Esophagus mucosa (tissue), 1 donor: ENCODE measurements at regions not wholly inside any gene's neighbourhood (a gene's known extent, or its start where the extent isn't known, plus 50 kb on each side); places are given as distances from the start of the nearest gene placed in this dataset.

Experiments used
- ATAC-seq: fragments of 200-7000 bp; cut with Tn5 transposase; one replicate; pipeline ENCODE4 v1.9.1; 2020
- donor health status: DM: yes; HTN: yes; CAD: no.

DNA sequence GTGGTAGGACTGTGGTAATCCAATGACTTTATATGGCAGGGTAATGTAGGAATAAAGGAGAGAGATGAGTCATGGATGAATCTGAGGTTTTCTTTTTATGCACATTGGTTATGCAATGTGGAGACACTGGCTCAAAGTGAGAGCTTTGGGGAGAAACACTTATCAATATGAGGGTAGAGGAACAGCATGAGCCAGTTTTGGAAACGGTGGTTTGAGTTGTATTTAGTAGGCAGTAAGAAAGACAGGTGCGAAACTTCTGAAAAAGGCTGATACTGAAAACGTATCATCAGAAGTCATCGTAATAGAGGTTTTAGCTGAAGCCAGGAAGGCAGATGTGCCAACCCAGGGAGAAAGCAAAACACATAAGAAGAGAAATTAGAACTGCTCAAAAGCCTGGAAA, 854.8 kb upstream of the SEL1L start:
- ATAC-seq: no peak

DNA sequence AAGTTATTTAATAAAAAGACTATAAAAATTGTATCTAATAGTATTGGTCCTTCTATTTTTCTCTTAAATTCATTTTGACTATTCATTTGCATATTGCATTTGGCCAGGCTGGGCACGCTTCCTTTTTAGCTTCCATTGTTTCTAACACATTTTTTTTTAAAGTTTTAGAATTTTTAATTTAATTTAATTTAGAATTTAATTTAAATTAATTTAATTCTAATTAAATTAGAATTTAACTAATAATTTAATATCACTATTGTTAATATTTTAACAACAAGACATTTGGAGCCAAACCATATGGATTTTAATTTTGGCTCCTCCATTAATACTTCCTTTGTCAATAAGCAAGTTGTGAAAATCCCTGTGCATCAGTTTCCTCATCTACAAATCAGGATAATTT, 856.9 kb upstream of the SEL1L start:
- no peak for ATAC-seq

DNA sequence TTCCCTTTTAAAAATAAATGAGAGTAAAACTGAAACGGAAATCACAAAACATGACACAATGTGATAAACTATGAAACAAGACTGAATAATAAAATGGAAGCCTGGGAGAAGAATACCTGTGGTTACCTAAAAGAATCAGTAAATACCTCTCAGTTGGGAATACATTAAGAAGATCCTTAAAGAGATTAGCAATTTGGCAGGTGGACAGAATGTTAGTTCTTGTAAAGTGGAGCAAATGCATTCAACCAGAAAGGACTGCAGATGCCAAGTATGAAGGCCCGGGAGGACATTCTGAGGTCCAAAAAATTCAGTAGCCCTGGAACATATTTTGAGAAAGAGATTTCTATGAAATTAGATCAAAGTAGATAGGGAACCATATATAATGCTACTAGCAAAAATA, 861.3 kb upstream of the SEL1L start:
- ATAC-seq: no peak

DNA sequence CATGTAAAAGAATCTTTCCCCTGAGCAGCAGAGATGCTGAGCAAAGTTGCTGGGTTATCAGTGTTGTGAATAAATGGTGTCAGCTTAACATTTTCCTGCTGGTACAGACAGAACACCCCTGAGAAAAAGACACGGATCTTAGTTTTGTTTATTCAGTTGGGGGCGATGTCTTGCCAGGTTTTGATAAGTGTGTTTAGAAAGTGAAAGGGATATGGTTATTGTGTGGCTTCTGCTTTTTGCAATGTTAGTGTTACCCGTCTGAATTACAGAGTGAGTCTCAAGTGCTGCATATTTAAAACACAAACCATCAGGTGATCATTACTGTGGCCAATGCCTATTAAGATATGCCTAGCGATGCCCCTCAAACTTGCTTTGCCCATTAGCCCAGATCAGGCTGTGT, 864.6 kb upstream of the SEL1L start:
- ATAC-seq: no peak

DNA sequence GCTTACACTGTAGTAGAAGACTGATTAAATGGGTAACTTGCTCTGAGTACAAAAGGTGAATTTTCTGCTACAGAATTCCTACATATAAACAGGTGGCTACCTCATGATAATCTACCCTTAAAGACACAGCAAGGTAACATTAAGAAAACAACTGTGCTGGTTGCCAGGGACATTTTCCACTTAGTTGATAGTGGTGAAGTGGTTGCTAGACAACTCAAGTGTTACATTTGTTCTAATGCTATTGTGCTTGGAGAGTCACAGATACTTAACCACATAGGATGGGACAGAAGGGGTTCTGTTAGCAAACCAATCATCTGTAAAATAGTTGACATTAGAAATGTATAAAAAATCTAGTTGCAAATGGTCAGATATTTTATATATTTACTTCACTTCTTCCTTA, 870.3 kb upstream of the SEL1L start:
- no peak for ATAC-seq

DNA sequence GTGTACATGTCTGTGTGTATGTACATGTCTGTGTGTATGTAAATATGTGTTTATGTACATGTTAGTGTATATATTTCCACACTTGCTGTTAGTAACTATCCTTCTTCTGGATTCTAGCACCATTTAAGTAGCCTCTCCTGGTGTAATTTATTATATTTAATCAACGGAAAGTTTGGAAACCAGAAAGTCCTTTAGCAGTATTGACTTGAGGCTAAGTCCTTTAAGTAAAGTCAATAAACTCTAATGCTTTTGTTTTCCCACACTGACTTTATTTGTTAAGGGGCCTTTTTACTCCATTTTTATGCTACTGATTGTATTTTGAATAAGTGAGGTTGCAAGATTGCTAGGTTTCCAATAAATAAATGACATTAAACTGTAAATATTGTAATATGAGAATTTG, 876.4 kb upstream of the SEL1L start:
- ATAC-seq: no peak

DNA sequence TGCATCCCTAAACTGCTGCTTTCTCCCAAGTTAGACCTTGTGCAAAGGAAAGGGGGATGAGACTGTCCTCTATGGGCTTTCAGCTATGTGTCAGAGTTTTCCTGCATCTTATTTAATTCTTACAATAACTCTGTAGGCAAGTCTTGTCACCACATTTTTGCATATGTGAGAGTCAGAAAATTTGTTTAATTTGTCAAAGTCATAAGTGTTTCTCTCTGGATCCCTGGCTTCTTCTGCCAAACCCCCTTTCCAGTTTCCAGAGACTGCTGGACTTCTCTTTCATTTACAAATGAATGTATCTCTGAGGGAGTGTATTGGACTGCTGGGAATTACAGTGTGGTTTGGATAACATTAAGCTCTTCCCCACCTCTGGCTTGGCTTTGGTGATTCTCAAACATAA, 877.6 kb upstream of the SEL1L start:
- no peak for ATAC-seq

DNA sequence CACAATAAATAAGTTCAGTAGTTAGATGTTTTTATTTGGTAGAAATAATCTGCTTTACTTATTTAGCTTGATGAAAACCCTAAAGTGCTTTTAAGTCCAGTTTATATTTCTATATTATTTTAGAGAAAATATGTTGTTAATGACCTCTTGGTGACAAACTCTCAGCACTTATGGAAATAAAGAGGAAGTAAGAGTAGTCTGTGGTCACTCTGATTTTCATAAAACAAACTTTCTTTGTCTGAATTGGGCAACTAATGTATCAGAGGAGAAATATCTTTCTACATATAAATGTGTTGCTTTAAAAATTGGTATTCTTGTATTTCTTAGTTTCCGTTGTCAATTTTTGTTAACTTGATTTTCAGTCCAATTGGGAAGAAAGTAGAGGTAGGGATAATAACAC, 878.9 kb upstream of the SEL1L start:
- no peak for ATAC-seq

DNA sequence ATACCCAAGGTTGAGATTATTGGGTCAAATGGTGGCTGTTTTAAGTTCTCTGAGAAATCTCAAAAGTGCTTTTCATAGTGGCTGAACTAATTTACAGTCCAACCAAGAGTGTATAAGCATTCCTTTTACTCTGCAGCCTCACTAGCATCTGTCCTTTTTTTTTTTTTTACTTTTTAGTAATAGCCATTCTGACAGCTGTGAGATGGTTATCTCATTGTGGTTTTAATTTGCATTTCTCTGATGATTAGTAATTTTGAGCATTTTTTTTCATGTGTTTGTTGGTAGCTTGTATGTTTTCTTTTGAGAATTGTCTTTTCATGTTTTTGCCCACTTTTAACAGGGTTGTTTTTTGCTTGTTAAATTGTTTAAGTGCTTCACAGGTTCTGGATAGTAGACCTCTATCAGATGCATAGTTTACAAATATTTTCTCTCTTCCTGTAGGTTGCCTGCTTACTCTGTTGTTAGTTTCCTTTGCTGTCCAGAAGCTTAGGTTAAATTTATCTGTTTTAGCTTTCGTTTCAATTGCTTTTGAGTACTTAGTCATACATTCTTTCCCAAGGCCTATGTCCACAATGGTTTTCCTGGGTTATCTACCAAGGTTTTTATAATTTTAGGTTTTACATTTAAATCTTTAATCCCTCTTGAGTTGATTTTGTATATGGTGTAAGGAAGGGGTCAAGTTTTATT, 881.3 kb upstream of the SEL1L start:
- ATAC-seq: no peak

DNA sequence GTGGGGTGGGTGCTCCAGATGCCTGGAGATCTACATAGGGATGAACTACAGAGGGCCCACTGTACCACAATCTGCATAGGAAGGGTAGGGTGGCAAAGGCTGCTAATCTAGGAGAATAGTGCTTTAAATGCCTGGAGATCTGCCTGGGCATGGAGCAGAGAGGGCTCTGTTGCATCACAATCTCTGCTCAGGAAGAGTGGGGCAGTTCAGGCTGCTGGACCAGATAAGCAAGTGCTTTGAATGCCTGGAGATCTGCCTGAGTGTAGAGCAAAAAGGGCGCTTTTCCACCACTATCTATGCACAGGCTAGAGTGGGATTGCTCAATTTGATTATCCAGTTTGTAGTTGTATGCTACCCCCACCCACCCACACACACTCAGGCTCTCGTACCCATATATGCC, 886.3 kb upstream of the SEL1L start:
- ATAC-seq: peak; percentile 31

DNA sequence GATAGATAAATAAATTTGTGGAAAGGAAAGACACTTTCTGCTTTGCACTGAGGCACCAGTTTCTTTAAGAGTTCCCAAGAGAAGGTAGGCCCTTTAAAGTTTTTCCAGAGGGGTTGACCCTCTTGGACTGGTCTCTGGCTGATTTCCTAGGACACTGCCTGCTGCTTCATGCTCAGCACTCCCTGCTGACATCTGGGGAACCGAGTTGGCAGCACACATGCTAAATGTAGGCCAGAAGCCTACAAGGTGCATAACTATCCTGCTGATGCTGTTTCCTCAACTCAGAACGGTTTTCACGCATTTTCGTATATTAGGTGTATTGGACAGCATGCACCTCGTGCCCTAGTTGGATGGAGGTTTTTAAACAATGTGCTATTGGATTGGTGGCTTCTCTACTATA, 887.2 kb upstream of the SEL1L start:
- no peak for ATAC-seq

DNA sequence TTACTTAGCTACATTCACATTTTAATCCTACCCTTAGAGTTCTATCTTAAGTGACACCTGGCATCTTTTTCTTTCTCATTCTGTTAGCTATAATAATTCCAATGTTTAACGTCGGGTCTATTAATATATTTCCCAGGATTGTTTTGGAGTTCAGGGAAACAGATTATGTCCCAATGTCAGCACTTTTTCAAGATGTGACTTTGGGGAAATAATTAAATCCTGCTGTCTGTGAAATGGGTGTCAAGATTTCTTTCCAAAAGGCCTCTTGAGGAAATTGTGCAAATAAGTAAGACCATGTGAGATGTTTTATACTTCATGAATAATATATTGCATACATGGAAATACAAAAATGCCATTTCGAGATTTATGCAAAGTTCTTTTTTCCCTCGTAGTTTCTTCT, 887.6 kb upstream of the SEL1L start:
- ATAC-seq: no peak

DNA sequence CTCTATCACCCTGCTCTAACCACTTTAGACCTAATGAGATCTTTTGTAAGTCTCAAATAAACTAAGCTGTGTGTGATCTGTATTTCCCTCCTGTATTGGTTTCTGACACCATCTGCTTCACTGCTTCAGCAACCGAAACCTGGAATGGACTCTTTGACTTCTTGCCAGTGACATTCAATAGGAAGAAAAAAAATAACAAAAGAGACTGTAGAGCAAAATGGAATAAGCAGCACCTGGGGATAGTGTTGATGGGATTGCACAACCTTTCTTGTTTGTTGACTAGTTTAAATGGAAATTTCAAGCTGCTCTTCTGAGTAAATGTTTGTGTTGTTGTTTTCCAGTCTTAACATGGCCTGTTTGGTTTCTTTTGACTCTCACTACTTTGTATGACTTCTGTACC, 888.6 kb upstream of the SEL1L start:
- ATAC-seq: no peak

DNA sequence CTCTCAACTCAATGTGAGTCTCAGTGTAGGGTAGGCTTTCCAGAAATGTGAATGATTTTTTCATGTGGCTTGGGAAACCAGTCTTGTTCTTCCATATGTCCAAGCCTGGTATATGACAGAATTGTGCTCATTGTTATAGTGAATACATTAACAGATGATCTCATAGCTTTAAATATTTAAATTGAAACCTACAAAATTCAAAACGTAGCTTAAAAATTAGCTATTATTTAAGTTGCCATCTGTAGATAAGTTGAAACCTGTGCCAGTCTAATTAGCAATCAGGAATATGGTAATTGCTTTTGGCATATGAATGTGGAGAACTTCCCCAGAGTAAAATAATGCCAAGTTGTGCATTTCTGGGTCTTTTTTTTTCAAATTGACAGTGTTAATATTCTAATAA, 891.6 kb upstream of the SEL1L start:
- no peak for ATAC-seq

DNA sequence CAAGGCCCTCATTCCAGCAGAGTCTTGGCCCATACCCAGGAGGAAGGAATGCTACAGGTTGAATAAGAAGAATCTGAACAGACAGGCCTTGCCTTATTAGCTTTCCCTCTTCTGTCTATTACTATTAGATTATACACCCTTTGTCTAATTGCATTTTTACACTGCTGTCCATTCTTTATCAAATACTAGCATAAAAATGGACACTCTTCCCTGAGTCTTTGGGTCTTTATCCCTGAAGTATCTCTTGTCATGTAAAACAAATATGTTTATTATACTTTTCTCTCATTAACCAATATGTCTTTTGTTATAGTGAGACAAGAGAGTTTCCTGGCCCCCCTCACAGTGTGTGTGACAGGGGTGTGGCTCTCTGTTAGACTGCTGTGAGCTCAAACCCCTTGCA, 897.4 kb upstream of the SEL1L start:
- ATAC-seq: no peak

DNA sequence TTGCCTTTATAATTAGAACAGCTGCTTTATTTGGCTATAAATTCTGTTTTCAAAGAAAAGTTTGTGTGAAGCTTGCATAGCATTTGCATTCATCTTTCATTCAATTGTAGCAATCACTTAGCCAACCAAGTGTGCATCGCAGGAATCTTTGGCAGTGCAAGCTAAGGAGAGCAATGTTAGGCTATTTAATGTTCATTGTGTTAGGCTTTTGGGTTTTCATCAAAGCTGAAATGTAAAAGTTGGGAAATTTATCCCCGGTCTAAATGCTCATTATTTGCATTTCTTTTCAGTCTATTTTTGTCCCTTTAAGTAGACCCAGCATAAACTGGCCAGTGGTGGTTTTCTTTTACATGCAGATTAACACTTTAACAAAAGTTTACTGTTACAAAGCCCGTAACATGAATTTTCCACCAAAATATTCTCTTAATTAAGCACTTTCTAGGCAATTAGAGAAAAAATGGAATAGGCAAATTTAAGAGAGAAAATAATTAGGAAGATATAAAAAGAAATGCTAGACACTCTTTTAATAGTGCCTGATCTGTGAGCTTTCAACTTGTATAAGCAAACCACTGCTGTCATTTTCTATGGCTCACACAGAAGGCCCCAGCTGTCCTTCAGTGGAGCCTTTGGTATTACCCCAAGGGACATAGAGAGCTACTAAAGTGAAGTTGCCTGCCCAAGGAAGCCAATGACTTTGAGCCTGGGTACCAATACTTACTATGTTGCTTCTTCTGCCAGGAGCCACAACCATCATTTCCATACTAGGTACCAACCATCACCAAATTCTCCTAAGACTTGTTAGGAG, 898.9 kb upstream of the SEL1L start:
- ATAC-seq: no peak

DNA sequence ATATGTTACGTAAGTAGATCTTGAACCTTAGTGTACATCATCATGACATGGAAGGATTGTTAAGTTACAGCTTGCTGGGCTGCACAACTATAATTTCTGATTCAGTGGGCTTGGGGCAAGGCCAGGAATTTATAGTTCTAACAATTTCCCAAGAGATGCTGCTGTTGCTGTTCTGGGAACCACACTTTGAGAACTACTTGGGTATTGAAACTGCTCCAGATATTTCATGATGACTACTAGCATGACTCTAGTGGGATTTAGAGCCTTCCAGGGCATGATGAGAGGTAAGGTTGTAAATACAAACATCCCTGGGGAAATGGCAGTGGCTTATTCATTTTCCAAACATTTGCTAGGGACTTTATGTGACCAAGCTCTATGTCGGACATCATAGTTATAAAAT, 904.8 kb upstream of the SEL1L start:
- no peak for ATAC-seq

DNA sequence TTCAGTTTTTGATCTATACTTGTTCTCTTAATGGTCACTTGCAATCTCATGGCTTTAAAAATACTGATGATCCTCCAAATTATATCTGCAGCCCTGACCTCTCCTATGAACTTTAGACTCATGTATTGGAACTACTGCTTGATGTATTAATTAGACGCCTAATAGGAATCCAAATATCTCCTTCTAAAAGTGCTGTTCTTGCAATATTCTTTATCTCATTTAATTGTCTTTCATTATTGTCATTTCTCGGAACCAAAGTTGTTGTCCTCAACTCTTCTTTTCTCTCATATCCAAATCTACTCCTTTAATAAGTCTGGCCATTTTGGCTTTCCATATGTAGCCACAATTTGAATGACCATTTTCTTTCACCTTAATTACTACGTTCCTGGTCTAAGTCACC, 907.6 kb upstream of the SEL1L start:
- no peak for ATAC-seq

DNA sequence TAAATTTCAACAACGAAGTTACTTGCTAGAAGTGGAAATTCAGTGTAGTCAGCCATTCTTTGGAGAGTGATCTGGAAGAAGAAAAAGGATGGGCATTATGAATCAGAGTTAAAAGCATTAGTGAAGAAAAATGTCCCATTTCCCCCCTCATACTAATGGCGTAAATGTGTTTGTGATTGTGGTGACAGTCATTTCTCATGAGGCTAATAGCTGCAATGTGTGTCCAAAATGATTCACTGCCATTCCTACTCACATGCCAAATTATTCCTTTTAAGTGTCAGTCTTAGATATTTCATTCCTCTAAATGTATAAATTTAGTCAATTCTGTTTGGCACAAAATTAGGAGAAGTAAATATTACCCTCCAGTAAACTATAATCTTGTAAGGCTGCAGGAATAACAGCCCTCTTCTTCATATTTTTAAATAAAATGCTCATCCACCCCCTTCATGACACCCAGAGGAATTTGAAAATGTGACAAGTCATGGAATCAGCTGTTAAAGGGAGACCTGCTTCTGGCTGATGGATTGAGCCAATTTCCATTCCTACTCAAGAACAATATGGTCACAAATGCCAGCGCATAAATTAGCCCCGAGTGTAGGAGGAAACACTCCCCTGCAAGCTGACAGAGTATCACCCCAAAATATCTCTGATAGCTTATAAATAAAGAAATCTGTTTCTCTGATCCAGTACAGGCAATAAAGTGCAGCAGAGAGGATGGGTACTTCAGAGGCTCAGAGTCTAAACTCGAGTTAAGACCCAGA, 912.3 kb upstream of the SEL1L start:
- no peak for ATAC-seq

DNA sequence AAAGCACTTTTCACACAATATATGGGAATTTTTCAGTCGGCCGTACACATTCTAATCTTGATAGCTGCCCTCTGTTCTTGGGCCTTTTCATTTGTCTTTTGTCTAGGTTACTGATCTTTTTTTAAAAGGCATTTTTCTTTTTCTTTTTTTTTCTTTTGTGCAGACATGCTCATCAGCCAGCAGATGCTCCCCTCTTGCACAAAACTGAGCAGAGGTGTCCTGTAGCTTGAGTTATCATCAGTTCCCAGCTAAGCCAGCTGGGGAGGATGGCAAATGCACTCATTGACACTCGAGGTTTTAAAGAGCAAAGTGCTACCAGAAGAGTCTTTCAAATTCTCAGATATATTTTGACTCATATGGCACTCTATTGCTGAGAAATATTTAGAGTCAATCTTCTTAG, 913.9 kb upstream of the SEL1L start:
- ATAC-seq: no peak

DNA sequence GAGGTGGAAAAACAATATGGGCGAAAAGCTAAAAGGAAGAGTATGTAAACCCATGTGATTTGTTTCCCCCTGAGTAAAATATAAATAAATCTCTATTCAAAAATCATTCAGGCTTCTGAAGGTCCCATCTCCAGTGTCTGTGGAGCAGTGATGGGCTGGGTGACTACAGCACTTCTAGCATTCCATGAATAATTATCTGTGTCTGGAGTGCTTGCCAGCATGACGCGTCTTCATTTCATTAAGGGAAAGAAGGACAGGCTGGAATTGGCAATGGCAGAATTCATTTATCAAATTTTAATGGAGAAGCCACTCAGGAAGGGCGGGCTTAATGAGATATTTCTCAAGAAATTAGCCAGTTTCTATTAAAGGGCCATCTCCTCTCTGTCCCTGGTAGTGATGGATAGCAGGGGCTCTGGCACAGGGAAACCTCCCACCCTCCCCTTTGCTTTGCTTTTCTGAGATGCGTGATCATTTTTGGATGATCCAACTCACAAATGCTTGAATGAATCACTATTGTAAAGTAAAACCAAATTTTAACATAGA, 916.3 kb upstream of the SEL1L start:
- no peak for ATAC-seq

DNA sequence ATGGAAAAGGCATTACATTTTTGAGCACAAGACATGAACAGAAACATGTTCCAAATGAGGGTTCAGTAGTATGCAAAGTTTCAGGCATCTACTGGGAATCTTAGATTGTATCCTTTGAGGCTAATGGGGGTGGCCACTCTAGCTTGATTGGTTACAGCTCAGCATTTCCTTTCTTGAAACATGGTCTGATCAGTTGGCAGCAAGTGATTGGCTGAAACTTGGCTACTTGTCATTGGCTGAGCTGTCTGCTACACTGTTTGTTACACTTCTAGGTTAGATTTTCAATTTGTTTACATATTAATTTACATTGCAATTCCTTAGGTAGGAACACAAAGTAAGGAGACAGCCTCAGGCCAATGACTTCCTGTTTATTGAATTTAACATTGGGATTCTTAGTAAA, 918.0 kb upstream of the SEL1L start:
- ATAC-seq: no peak

DNA sequence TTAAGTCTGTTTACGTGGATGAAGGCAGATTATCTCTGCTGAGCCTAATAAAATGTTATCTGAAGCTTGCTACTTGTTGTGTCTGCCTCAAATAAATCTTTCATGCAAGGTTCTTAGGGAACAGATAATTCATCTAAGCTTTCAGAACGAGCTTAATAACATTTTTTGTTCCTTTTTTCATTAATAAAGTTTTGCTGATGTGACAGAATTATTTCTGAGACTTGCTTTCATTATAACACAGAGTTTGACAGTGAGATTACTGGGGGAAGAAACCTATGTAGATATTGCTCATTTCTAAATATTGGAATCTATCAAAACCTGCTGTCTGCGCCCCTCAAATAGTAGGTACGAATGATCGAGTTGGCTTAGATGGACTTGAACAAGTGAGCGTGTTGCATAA, 948.7 kb upstream of the SEL1L start:
- no peak for ATAC-seq

DNA sequence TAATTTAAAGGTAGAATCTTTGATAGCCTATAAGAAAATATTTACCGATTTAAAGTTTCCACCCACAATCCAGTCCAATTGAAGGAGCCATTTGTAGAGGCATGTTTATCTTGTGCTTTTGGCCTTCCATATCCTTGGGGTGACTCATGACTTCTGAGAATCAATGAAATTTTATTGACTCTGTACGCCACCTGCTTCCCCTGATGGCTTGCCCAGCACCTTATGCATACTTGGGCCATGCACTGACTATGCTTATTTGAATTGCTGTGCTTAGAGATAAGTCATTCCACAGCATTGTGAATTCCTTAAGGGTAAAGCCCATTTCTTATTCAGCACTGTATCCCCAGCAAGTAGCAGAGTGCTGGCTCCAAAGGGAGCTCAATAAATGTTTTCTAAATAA, 954.8 kb upstream of the SEL1L start:
- no peak for ATAC-seq
